CD4-positive, alpha-beta T cell (primary cell): ENCODE measurements at regions not wholly inside any gene's neighbourhood (a gene's known extent, or its start where the extent isn't known, plus 50 kb on each side); places are given as distances from the start of the nearest gene placed in this dataset.

Source experiments
- ATAC-seq: fragments of 200-7000 bp; cut with Tn5 transposase; one replicate; pipeline ENCODE4 v1.10.0; 2022; ENCODE audit warnings: mild to moderate bottlenecking; ENCODE audit not compliant: poor library complexity
- CTCF ChIA-PET: fragments of 350-600 bp; sonication (Branson Sonifier 250); formaldehyde crosslinking; loops from one replicate; lab custom pipeline; 2021; ENCODE audit warnings: antibody characterized with exemption, inconsistent platforms; lab: Charles Lee
- POLR2A ChIA-PET: fragments of 350-600 bp; sonication (Branson Sonifier 250); formaldehyde crosslinking; loops from one replicate; lab custom pipeline; 2021; ENCODE audit warnings: antibody characterized with exemption, inconsistent platforms; lab: Charles Lee
- DNase-seq, 14 experiments: peaks; one replicate each; pipeline ENCODE4 v3.0.0-alpha.2; 2013 to 2020; ENCODE audit warnings: mixed read lengths in 2 of 14
- H3K27ac ChIP-seq, 2 donors: one replicate each; pipeline versions ENCODE4 v1.5.1 to v1.7.0; 2013; ENCODE audit warnings: low read length in 2 of 2, low read depth in 1 of 2, mild to moderate bottlenecking in 1 of 2
- H3K27me3 ChIP-seq, 2 experiments: 1 replicate in 1 of 2; 2 replicates in 1 of 2; pipeline versions ENCODE4 v1.6.1 to v1.7.0; 2013; ENCODE audit warnings: low read length in 2 of 2, control low read depth in 1 of 2, mild to moderate bottlenecking in 1 of 2, moderate library complexity in 1 of 2; ENCODE audit not compliant: insufficient read depth in 2 of 2, control insufficient read depth in 1 of 2
- H3K36me3 ChIP-seq: one replicate; pipeline ENCODE4 v1.6.1; 2013; ENCODE audit warnings: low read length, control low read depth; ENCODE audit not compliant: insufficient read depth
- H3K4me1 ChIP-seq: one replicate; pipeline ENCODE4 v1.6.1; 2013; ENCODE audit warnings: low read length, control low read depth; ENCODE audit not compliant: insufficient read depth
- H3K4me3 ChIP-seq: one replicate; pipeline ENCODE4 v1.5.1; 2013; ENCODE audit warnings: mild to moderate bottlenecking, low read length, moderate library complexity
- H3K9me3 ChIP-seq, 2 experiments: 1 replicate in 1 of 2; 2 replicates in 1 of 2; pipeline versions ENCODE4 v1.6.1 to v1.7.0; 2013; ENCODE audit warnings: low read length in 2 of 2, mild to moderate bottlenecking in 2 of 2, control low read depth in 1 of 2, moderate library complexity in 1 of 2; ENCODE audit not compliant: control insufficient read depth in 1 of 2, insufficient read depth in 1 of 2
- H3K27ac Mint-ChIP-seq: one replicate; pipeline ENCODE4 v1.8.0; 2020; ENCODE audit warnings: mixed read lengths
- H3K27me3 Mint-ChIP-seq: one replicate; pipeline ENCODE4 v1.8.0; 2021; ENCODE audit warnings: mixed read lengths
- H3K36me3 Mint-ChIP-seq: one replicate; pipeline ENCODE4 v1.8.0; 2021; ENCODE audit warnings: low read depth, mixed read lengths
- H3K4me1 Mint-ChIP-seq: one replicate; pipeline ENCODE4 v1.8.0; 2021; ENCODE audit warnings: low read depth, mixed read lengths
- H3K4me3 Mint-ChIP-seq: one replicate; pipeline ENCODE4 v1.8.0; 2020; ENCODE audit warnings: mild to moderate bottlenecking, mixed read lengths
- H3K9me3 Mint-ChIP-seq: one replicate; pipeline ENCODE4 v1.8.0; 2020; ENCODE audit warnings: mixed read lengths
- intact Hi-C, 2 experiments: fragments of 100-400 bp; cut with DNase I in 1 of 2; cut with micrococcal nuclease in 1 of 2; formaldehyde crosslinking; loops; one replicate each; pipeline versions ENCODE4 v1.15.1 to v1.9.0; 2023 to 2025; cut with DNase I, micrococcal nuclease
- TF ChIP-seq, protein P1 (sequence below): fragments of 200-600 bp; IDR thresholded peaks from one replicate; pipeline ENCODE4 v1.8.0; 2022; ENCODE audit warnings: antibody characterized with exemption, mild to moderate bottlenecking

DNA sequence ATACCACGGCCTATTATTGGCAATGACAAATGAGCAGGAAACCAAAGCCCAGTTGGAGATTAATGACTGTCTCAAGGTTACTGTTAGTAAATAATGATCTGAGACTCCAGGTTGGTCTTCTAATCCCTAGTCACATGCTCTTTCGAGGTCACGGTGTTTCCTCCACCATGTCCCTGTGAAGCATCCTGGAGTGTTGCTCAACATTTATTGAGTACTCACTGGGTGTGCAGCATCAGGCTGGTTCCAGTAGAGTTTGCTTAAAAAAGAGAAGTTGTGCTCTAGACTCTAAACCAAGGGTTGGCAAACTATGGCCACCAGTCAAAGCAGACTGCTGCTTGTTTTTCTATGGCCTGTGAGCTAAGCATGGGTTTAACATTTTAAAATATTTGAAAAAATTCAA, 263.8 kb upstream of the ATP5MC3 start:
- no peaks in the 10 kb centered on the region for H3K36me3 ChIP-seq
- Mint-ChIP-seq H3K4me1 (no peaks in the 10 kb centered on the region), H3K27me3 (peaks cover 12% of the 10 kb centered on the region), H3K27ac (no peak overlapping the region), H3K4me3 (no peak overlapping the region), H3K36me3 (no peaks in the 10 kb centered on the region), H3K9me3 (no peaks in the 10 kb centered on the region)
- ChIA-PET CTCF (interaction anchor here (1.3 kb wide), 1 partner anchor 10 kb away, joined by 4 read pairs; no protein-coding TSS in a partner anchor), POLR2A (no interaction called here)
- intact Hi-C loops: no loop called here
- H3K27me3 ChIP-seq: no peaks in the 10 kb centered on the region
- ATAC-seq (no peak), DNase-seq (no peak)
- TF ChIP-seq, protein P1, sequence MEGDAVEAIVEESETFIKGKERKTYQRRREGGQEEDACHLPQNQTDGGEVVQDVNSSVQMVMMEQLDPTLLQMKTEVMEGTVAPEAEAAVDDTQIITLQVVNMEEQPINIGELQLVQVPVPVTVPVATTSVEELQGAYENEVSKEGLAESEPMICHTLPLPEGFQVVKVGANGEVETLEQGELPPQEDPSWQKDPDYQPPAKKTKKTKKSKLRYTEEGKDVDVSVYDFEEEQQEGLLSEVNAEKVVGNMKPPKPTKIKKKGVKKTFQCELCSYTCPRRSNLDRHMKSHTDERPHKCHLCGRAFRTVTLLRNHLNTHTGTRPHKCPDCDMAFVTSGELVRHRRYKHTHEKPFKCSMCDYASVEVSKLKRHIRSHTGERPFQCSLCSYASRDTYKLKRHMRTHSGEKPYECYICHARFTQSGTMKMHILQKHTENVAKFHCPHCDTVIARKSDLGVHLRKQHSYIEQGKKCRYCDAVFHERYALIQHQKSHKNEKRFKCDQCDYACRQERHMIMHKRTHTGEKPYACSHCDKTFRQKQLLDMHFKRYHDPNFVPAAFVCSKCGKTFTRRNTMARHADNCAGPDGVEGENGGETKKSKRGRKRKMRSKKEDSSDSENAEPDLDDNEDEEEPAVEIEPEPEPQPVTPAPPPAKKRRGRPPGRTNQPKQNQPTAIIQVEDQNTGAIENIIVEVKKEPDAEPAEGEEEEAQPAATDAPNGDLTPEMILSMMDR: no peak
- no peak overlapping the region for H3K4me3 ChIP-seq
- no peaks in the 10 kb centered on the region for H3K9me3 ChIP-seq
- no peak overlapping the region for H3K27ac ChIP-seq
- H3K4me1 ChIP-seq: no peaks in the 10 kb centered on the region

DNA sequence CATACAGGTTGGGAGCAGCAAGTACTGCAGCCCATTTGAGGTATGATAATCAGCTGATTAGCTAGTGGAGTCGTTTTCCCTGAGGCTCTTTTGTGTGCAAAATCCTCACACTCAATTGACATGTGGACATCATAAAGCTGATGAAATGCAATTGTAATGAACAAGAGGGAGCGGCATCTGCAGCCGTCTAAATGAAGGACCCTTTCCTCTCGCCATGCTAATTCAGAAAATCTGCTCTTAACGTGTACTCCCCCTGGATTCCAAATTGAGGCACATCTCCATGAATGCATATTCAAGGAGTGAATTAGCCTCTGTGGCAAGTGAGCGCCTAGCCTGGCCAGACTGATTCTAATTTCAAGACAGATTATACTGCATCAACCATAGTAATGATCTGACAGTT, 260.9 kb upstream of the ATP5MC3 start:
- CTCF ChIA-PET: no interaction called here
- no peaks in the 10 kb centered on the region for H3K36me3 Mint-ChIP-seq
- peaks cover 12% of the 10 kb centered on the region for H3K27me3 Mint-ChIP-seq
- no peaks in the 10 kb centered on the region for H3K4me1 ChIP-seq
- no peak overlapping the region for H3K4me3 Mint-ChIP-seq
- intact Hi-C loops: no loop called here
- no peaks in the 10 kb centered on the region for H3K9me3 ChIP-seq
- H3K27me3 ChIP-seq: no peaks in the 10 kb centered on the region
- TF ChIP-seq, protein P1: no peak
- POLR2A ChIA-PET: no interaction called here
- no peak overlapping the region for H3K4me3 ChIP-seq
- DNase-seq: no peak
- ATAC-seq: no peak
- no peak overlapping the region for H3K27ac ChIP-seq
- H3K27ac Mint-ChIP-seq: no peak overlapping the region
- no peaks in the 10 kb centered on the region for H3K9me3 Mint-ChIP-seq
- no peaks in the 10 kb centered on the region for H3K4me1 Mint-ChIP-seq
- no peaks in the 10 kb centered on the region for H3K36me3 ChIP-seq

- H3K36me3 ChIP-seq: no peaks in the 10 kb centered on the region
- ChIA-PET POLR2A (no interaction called here), CTCF (no interaction called here)
- no peak overlapping the region for H3K27ac ChIP-seq
- Mint-ChIP-seq H3K36me3 (no peaks in the 10 kb centered on the region), H3K27me3 (peaks cover 12% of the 10 kb centered on the region), H3K4me3 (no peak overlapping the region), H3K27ac (no peak overlapping the region), H3K4me1 (no peaks in the 10 kb centered on the region), H3K9me3 (no peaks in the 10 kb centered on the region)
- no peak for ATAC-seq
- no peaks in the 10 kb centered on the region for H3K9me3 ChIP-seq
- no peak for DNase-seq
- no peak overlapping the region for H3K4me3 ChIP-seq
- intact Hi-C loops: no loop called here
- TF ChIP-seq, protein P1: no peak
- H3K4me1 ChIP-seq: no peaks in the 10 kb centered on the region
- H3K27me3 ChIP-seq: no peaks in the 10 kb centered on the region
Observed at GRCh38 chr2:175441181-175441761, 259.8 kb upstream of the ATP5MC3 start.
